ENCODE measurements at regions not wholly inside any gene's neighbourhood (a gene's known extent, or its start where the extent isn't known, plus 50 kb on each side); places are given as distances from the start of the nearest gene placed in this dataset.
"Not testable (repeated sequence)": the region's sequence is repeated elsewhere in the genome, so short reads cannot be mapped to it uniquely, and the experiment has no call there.

GRCh38 chr4:54409270-54409817 is 180.3 kb downstream of the PDGFRA start:
- TF ChIP-seq, protein P1, sequence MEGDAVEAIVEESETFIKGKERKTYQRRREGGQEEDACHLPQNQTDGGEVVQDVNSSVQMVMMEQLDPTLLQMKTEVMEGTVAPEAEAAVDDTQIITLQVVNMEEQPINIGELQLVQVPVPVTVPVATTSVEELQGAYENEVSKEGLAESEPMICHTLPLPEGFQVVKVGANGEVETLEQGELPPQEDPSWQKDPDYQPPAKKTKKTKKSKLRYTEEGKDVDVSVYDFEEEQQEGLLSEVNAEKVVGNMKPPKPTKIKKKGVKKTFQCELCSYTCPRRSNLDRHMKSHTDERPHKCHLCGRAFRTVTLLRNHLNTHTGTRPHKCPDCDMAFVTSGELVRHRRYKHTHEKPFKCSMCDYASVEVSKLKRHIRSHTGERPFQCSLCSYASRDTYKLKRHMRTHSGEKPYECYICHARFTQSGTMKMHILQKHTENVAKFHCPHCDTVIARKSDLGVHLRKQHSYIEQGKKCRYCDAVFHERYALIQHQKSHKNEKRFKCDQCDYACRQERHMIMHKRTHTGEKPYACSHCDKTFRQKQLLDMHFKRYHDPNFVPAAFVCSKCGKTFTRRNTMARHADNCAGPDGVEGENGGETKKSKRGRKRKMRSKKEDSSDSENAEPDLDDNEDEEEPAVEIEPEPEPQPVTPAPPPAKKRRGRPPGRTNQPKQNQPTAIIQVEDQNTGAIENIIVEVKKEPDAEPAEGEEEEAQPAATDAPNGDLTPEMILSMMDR (IDR thresholded peaks at IDR 0.05): not testable (repeated sequence)
- TF ChIP-seq POLR2A (IDR thresholded peaks at IDR 0.05): not testable (repeated sequence)
